ENCODE measurements at regions not wholly inside any gene's neighbourhood (a gene's known extent, or its start where the extent isn't known, plus 50 kb on each side); places are given as distances from the start of the nearest gene placed in this dataset.

- 62% methylated on average over 10 of the region's 10 CpGs for WGBS (ENCODE audit: insufficient coverage, insufficient replicate concordance, low lambda C conversion rate, missing lambda C conversion rate)
- no peaks in the 10 kb centered on the region for H3K79me2 ChIP-seq (ENCODE audit: control insufficient read depth, insufficient read depth, low read length)
- no peak for ATAC-seq
- in situ Hi-C loops (cut with MboI) (no loop called here), intact Hi-C loops (cut with micrococcal nuclease; ENCODE audit: unreplicated experiment) (no loop called here)
- BruUV-seq (replicated peaks), result no TSS peak
- H3K27ac ChIP-seq (ENCODE audit: control insufficient read depth, insufficient read depth), result no peak overlapping the region
- peaks cover 9% of the 10 kb centered on the region for H3K4me1 ChIP-seq (ENCODE audit: control insufficient read depth, insufficient read depth, low read length)
- H3K4me3 ChIP-seq, result no peak overlapping the region
- POLR2A ChIA-PET, result interaction anchor here (0.9 kb wide), 1 partner anchor 72 kb away, joined by 3 read pairs; no protein-coding TSS in a partner anchor
- CTCF ChIA-PET, result interaction anchor here (0.7 to 5.0 kb wide), 11 partner anchors 10 to 205 kb away, joined by 3 to 52 read pairs (median 4); no protein-coding TSS in a partner anchor
- RAD21 ChIA-PET (ENCODE audit: unreplicated experiment), result interaction anchor here (1.2 to 6.5 kb wide), 6 partner anchors 55 to 157 kb away, joined by 4 to 47 read pairs (median 10); no protein-coding TSS in a partner anchor
- H3K27me3 ChIP-seq (replicated peaks in 1 of 2; ENCODE audit: control insufficient read depth in 2 of 2, insufficient read depth in 2 of 2, low read length in 1 of 2), result no peaks in the 10 kb centered on the region
- no peak for TF ChIP-seq CREB1 (IDR thresholded peaks at IDR 0.05; ENCODE audit: low read depth)
- TF ChIP-seq ZBED1 (IDR thresholded peaks at IDR 0.05; ENCODE audit: borderline replicate concordance), result no peak
- TF ChIP-seq USF2 (IDR thresholded peaks at IDR 0.05; ENCODE audit: borderline replicate concordance, low read depth, low read length), result no peak
- TF ChIP-seq PAX5 (IDR thresholded peaks at IDR 0.05; ENCODE audit: borderline replicate concordance, low read depth, low read length), result no peak
- TF ChIP-seq NBN (IDR thresholded peaks at IDR 0.05), result no peak
- TF ChIP-seq ZNF217 (IDR thresholded peaks at IDR 0.05), result no peak
- no peak for TF ChIP-seq RB1 (IDR thresholded peaks at IDR 0.05; ENCODE audit: borderline replicate concordance)
- TF ChIP-seq GABPA (IDR thresholded peaks at IDR 0.05; ENCODE audit: low read depth), result no peak
- no peak for TF ChIP-seq USF1 (IDR thresholded peaks at IDR 0.05; ENCODE audit: borderline replicate concordance, extremely low read length, insufficient read depth, low read depth, low read length)
- TF ChIP-seq ELK1 (IDR thresholded peaks at IDR 0.05; ENCODE audit: low read depth, low read length), result no peak
- TF ChIP-seq KDM1A (IDR thresholded peaks at IDR 0.05; ENCODE audit: borderline replicate concordance), result no peak
- no peak for TF ChIP-seq MEF2A (IDR thresholded peaks at IDR 0.05; ENCODE audit: insufficient read depth, low read depth, low read length)
- TF ChIP-seq NR2C2 (IDR thresholded peaks at IDR 0.05; ENCODE audit: borderline replicate concordance, control insufficient read depth, insufficient read length, low read depth), result no peak
- TF ChIP-seq IRF3 (IDR thresholded peaks at IDR 0.05), result no peak
- TF ChIP-seq TCF12 (IDR thresholded peaks at IDR 0.05; ENCODE audit: low read depth, low read length), result no peak
- no peak for TF ChIP-seq SUZ12 (IDR thresholded peaks at IDR 0.05; ENCODE audit: unreplicated experiment)
- no peak for TF ChIP-seq EZH2 (IDR thresholded peaks at IDR 0.05; ENCODE audit: borderline replicate concordance, control insufficient read depth, low read depth, low read length)
- no peak overlapping the region for H3K9ac ChIP-seq (ENCODE audit: control insufficient read depth, insufficient read depth, low read length)
- H4K20me1 ChIP-seq (ENCODE audit: control insufficient read depth, insufficient read depth), result no peaks in the 10 kb centered on the region
- no peak for DNase-seq (ENCODE audit: low read depth, low spot score)
- H2AFZ ChIP-seq (ENCODE audit: control insufficient read depth, low read depth, low read length), result no peak overlapping the region
- H3K36me3 ChIP-seq (ENCODE audit: control insufficient read depth in 2 of 2, insufficient read depth in 2 of 2, low read length in 1 of 2), result no peaks in the 10 kb centered on the region
- SMC1A ChIA-PET (ENCODE audit: uncharacterized antibody, unreplicated experiment), result interaction anchor here (0.9 to 16.6 kb wide), 5 partner anchors 20 to 205 kb away, joined by 3 to 274 read pairs (median 21); no protein-coding TSS in a partner anchor
- FAIRE-seq, result no peak
- H3K4me2 ChIP-seq (ENCODE audit: control insufficient read depth, insufficient read depth), result no peak overlapping the region
- H3K9me3 ChIP-seq (replicated peaks; ENCODE audit: control insufficient read depth, insufficient read depth, low read length), result no peaks in the 10 kb centered on the region
Observed at GRCh38 chr7:50212016-50212325, 92.5 kb upstream of the IKZF1 start.

Data from GM12878 (cell line).